BLaER1 (cell line): ENCODE measurements at regions not wholly inside any gene's neighbourhood (a gene's known extent, or its start where the extent isn't known, plus 50 kb on each side); places are given as distances from the start of the nearest gene placed in this dataset.

Experiments used
- H3K27ac ChIP-seq: shearing (Covaris generic); formaldehyde crosslinking; 2 replicates; pipeline ENCODE4 v1.8.1; 2022
- H3K27me3 ChIP-seq: shearing (Covaris generic); formaldehyde crosslinking; 2 replicates; pipeline ENCODE4 v1.8.1; 2022
- H3K36me3 ChIP-seq: shearing (Covaris generic); formaldehyde crosslinking; 2 replicates; pipeline ENCODE4 v1.8.1; 2022
- H3K4me1 ChIP-seq: shearing (Covaris generic); formaldehyde crosslinking; 2 replicates; pipeline ENCODE4 v1.8.1; 2022
- H3K4me2 ChIP-seq: shearing (Covaris generic); formaldehyde crosslinking; 2 replicates; pipeline ENCODE4 v1.8.1; 2022
- H3K4me3 ChIP-seq: shearing (Covaris generic); formaldehyde crosslinking; 2 replicates; pipeline ENCODE4 v1.8.1; 2022
- H3K9ac ChIP-seq: shearing (Covaris generic); formaldehyde crosslinking; 2 replicates; pipeline ENCODE4 v1.8.1; 2022
- H3K9me3 ChIP-seq: shearing (Covaris generic); formaldehyde crosslinking; 2 replicates; pipeline ENCODE4 v1.8.1; 2022
- H4K20me1 ChIP-seq: shearing (Covaris generic); formaldehyde crosslinking; 2 replicates; pipeline ENCODE4 v1.8.1; 2022
- Cebpa-rat ChIP-seq: shearing (Covaris generic); IDR thresholded peaks from 2 replicates; pipeline ENCODE4 v1.8.1; 2022

- peaks cover 2% of the 10 kb centered on the region for H3K9me3 ChIP-seq
- TF ChIP-seq Cebpa-rat, result no peak
Measured at GRCh38 chr13:22599156-22599555, 581.6 kb upstream of the SGCG start.

GRCh38 chr13:22618002-22618401 is 562.8 kb upstream of the SGCG start:
- H3K4me1 ChIP-seq, result no peaks in the 10 kb centered on the region
- no peaks in the 10 kb centered on the region for H4K20me1 ChIP-seq
- TF ChIP-seq Cebpa-rat, result no peak
- H3K36me3 ChIP-seq, result no peaks in the 10 kb centered on the region
- H3K4me2 ChIP-seq, result no peak overlapping the region
- H3K9ac ChIP-seq, result no peak overlapping the region
- H3K27ac ChIP-seq, result no peak overlapping the region
- peaks cover 12% of the 10 kb centered on the region for H3K9me3 ChIP-seq
- no peak overlapping the region for H3K4me3 ChIP-seq
- no peaks in the 10 kb centered on the region for H3K27me3 ChIP-seq

More at GRCh38 chr13:22599156-22599555, 581.6 kb upstream of the SGCG start:
- Histone ChIP-seq H3K27ac (no peak overlapping the region), H3K9ac (no peak overlapping the region), H3K27me3 (no peaks in the 10 kb centered on the region), H4K20me1 (no peaks in the 10 kb centered on the region), H3K4me2 (no peak overlapping the region), H3K4me3 (no peak overlapping the region), H3K4me1 (peaks cover 5% of the 10 kb centered on the region), H3K36me3 (no peaks in the 10 kb centered on the region)

GRCh38 chr13:22625691-22626090 is 555.1 kb upstream of the SGCG start:
- no peaks in the 10 kb centered on the region for H3K4me1 ChIP-seq
- H3K27me3 ChIP-seq, result no peaks in the 10 kb centered on the region
- H3K9ac ChIP-seq, result no peak overlapping the region
- peaks cover 22% of the 10 kb centered on the region for H3K9me3 ChIP-seq
- no peak overlapping the region for H3K27ac ChIP-seq
- H3K4me3 ChIP-seq, result no peak overlapping the region
- H3K4me2 ChIP-seq, result no peak overlapping the region
- no peak for TF ChIP-seq Cebpa-rat
- H3K36me3 ChIP-seq, result no peaks in the 10 kb centered on the region
- H4K20me1 ChIP-seq, result no peaks in the 10 kb centered on the region

- no peaks in the 10 kb centered on the region for H4K20me1 ChIP-seq
- TF ChIP-seq Cebpa-rat, result no peak
- H3K9me3 ChIP-seq, result peaks cover 27% of the 10 kb centered on the region
- H3K4me3 ChIP-seq, result no peak overlapping the region
- no peaks in the 10 kb centered on the region for H3K36me3 ChIP-seq
- H3K4me2 ChIP-seq, result no peak overlapping the region
- H3K27ac ChIP-seq, result no peak overlapping the region
- H3K4me1 ChIP-seq, result no peaks in the 10 kb centered on the region
- H3K27me3 ChIP-seq, result no peaks in the 10 kb centered on the region
- H3K9ac ChIP-seq, result no peak overlapping the region
Measured at GRCh38 chr13:22629374-22629773, 551.4 kb upstream of the SGCG start.

- no peaks in the 10 kb centered on the region for H3K27me3 ChIP-seq
- no peak overlapping the region for H3K4me3 ChIP-seq
- peaks cover 35% of the 10 kb centered on the region for H3K4me1 ChIP-seq
- no peak overlapping the region for H3K9ac ChIP-seq
- no peaks in the 10 kb centered on the region for H4K20me1 ChIP-seq
- TF ChIP-seq Cebpa-rat, result no peak
- no peaks in the 10 kb centered on the region for H3K9me3 ChIP-seq
- no peak overlapping the region for H3K27ac ChIP-seq
- no peaks in the 10 kb centered on the region for H3K36me3 ChIP-seq
- H3K4me2 ChIP-seq, result peak overlapping the region; percentile 90
Measured at GRCh38 chr13:22642088-22642487, 538.7 kb upstream of the SGCG start.

GRCh38 chr13:22644941-22645340 is 535.8 kb upstream of the SGCG start:
- H3K4me1 ChIP-seq, result peaks cover 35% of the 10 kb centered on the region
- no peaks in the 10 kb centered on the region for H3K36me3 ChIP-seq
- H3K9ac ChIP-seq, result no peak overlapping the region
- peak overlapping the region; percentile 90 for H3K4me2 ChIP-seq
- no peak for TF ChIP-seq Cebpa-rat
- no peak overlapping the region for H3K4me3 ChIP-seq
- no peaks in the 10 kb centered on the region for H3K27me3 ChIP-seq
- H4K20me1 ChIP-seq, result no peaks in the 10 kb centered on the region
- no peaks in the 10 kb centered on the region for H3K9me3 ChIP-seq
- no peak overlapping the region for H3K27ac ChIP-seq

- Histone ChIP-seq H3K27ac (no peak overlapping the region), H3K4me1 (peaks cover 30% of the 10 kb centered on the region), H4K20me1 (no peaks in the 10 kb centered on the region), H3K9me3 (no peaks in the 10 kb centered on the region), H3K4me2 (no peak overlapping the region), H3K9ac (no peak overlapping the region), H3K4me3 (no peak overlapping the region), H3K36me3 (no peaks in the 10 kb centered on the region), H3K27me3 (no peaks in the 10 kb centered on the region)
- no peak for TF ChIP-seq Cebpa-rat
Measured at GRCh38 chr13:22647156-22647850, 533.5 kb upstream of the SGCG start.

- Histone ChIP-seq H4K20me1 (no peaks in the 10 kb centered on the region), H3K36me3 (no peaks in the 10 kb centered on the region), H3K9ac (no peak overlapping the region), H3K9me3 (no peaks in the 10 kb centered on the region), H3K4me2 (no peak overlapping the region), H3K4me3 (no peak overlapping the region), H3K4me1 (peaks cover 19% of the 10 kb centered on the region), H3K27ac (no peak overlapping the region), H3K27me3 (no peaks in the 10 kb centered on the region)
- TF ChIP-seq Cebpa-rat, result no peak
Measured at GRCh38 chr13:22648320-22648801, 532.4 kb upstream of the SGCG start.

- Histone ChIP-seq H3K4me3 (no peak overlapping the region), H3K9me3 (no peaks in the 10 kb centered on the region), H4K20me1 (no peaks in the 10 kb centered on the region), H3K4me1 (no peaks in the 10 kb centered on the region), H3K9ac (no peak overlapping the region), H3K27me3 (no peaks in the 10 kb centered on the region), H3K27ac (no peak overlapping the region), H3K36me3 (no peaks in the 10 kb centered on the region), H3K4me2 (no peak overlapping the region)
- TF ChIP-seq Cebpa-rat, result no peak
Measured at GRCh38 chr13:22652796-22653195, 528.0 kb upstream of the SGCG start.

GRCh38 chr13:22653866-22654265 is 526.9 kb upstream of the SGCG start:
- TF ChIP-seq Cebpa-rat, result no peak
- Histone ChIP-seq H3K9me3 (no peaks in the 10 kb centered on the region), H3K4me2 (no peak overlapping the region), H3K27ac (no peak overlapping the region), H3K27me3 (no peaks in the 10 kb centered on the region), H4K20me1 (no peaks in the 10 kb centered on the region), H3K4me1 (no peaks in the 10 kb centered on the region), H3K4me3 (no peak overlapping the region), H3K9ac (no peak overlapping the region), H3K36me3 (no peaks in the 10 kb centered on the region)
